ENCODE measurements at regions not wholly inside any gene's neighbourhood (a gene's known extent, or its start where the extent isn't known, plus 50 kb on each side); places are given as distances from the start of the nearest gene placed in this dataset.

DNA sequence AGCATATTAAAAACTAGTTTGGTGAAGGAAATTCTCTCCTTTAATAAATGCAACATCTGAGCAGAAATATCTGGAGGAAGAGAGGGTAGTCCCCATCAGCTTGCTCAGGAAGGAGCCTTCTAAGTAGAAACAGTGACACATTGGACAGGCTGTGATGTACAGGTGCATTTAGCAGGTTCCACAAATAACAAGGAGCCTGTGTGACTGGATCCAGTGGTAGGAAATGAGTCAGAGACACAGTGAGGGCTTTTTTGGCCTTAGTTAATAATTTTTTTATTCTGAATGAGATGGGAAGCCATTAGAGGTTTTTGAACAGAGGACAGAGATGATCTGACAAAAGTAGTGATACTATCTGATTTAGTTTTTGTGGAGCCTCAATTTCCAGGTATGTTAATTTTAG lies 738.9 kb upstream of the PTBP2 start:
- TF ChIP-seq EZH2phosphoT487 (IDR thresholded peaks at IDR 0.05; ENCODE audit: borderline replicate concordance), result no peak
- TF ChIP-seq, protein P1, sequence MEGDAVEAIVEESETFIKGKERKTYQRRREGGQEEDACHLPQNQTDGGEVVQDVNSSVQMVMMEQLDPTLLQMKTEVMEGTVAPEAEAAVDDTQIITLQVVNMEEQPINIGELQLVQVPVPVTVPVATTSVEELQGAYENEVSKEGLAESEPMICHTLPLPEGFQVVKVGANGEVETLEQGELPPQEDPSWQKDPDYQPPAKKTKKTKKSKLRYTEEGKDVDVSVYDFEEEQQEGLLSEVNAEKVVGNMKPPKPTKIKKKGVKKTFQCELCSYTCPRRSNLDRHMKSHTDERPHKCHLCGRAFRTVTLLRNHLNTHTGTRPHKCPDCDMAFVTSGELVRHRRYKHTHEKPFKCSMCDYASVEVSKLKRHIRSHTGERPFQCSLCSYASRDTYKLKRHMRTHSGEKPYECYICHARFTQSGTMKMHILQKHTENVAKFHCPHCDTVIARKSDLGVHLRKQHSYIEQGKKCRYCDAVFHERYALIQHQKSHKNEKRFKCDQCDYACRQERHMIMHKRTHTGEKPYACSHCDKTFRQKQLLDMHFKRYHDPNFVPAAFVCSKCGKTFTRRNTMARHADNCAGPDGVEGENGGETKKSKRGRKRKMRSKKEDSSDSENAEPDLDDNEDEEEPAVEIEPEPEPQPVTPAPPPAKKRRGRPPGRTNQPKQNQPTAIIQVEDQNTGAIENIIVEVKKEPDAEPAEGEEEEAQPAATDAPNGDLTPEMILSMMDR (conservative IDR thresholded peaks at IDR 0.05; ENCODE audit: low read length), result no peak
- peak overlapping the region; percentile 30 for H2AFZ ChIP-seq (ENCODE audit: low read length)
- no peaks in the 10 kb centered on the region for H3K79me2 ChIP-seq (ENCODE audit: insufficient read depth, low read length)
- peaks cover 17% of the 10 kb centered on the region for H3K4me1 ChIP-seq (ENCODE audit: insufficient read depth, low read length, poor library complexity, severe bottlenecking)
- no peak overlapping the region for H3K9ac ChIP-seq (ENCODE audit: low read depth, low read length, poor library complexity, severe bottlenecking)
- H3K9me2 ChIP-seq (replicated peaks; ENCODE audit: low read depth, low read length), result no peaks in the 10 kb centered on the region
- H3K9me3 ChIP-seq (ENCODE audit: insufficient read depth, low read depth, low read length), result no peaks in the 10 kb centered on the region
- H3F3A ChIP-seq (ENCODE audit: low read depth), result no peaks in the 10 kb centered on the region
- H3K4me2 ChIP-seq (ENCODE audit: low read depth, low read length, poor library complexity, severe bottlenecking), result no peak overlapping the region
- no peaks in the 10 kb centered on the region for H3K36me3 ChIP-seq (ENCODE audit: insufficient read depth, low read length)
- H4K20me1 ChIP-seq (ENCODE audit: insufficient read depth, low read length, poor library complexity, severe bottlenecking), result no peaks in the 10 kb centered on the region
- H3K4me3 ChIP-seq (ENCODE audit: low read length, poor library complexity, severe bottlenecking), result no peak overlapping the region
- no peaks in the 10 kb centered on the region for H3K27me3 ChIP-seq (ENCODE audit: insufficient read depth, low read length, poor library complexity, severe bottlenecking)

DNA sequence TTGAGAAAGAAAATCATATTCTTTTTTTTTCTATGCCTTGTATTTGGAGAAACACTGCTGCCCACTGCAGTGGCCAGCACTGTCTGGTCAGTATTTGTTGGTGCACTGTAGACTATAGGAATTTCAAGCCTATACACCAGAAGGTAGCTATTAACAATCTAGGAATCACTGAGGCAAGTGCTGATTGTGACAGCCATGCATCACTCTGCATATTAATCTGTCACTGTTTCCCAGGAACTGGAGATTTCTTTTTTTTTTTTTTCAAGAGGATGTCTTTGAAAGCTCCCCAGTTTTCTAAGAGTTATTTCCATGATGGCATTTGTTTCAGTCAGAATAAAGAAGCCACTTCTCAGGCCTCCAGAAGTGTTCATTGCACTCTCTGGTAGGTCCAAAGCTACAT lies 737.8 kb upstream of the PTBP2 start:
- Histone ChIP-seq H2AFZ (ENCODE audit: low read length) (no peak overlapping the region), H3K36me3 (ENCODE audit: insufficient read depth, low read length) (no peaks in the 10 kb centered on the region), H3K9me3 (ENCODE audit: insufficient read depth, low read depth, low read length) (no peaks in the 10 kb centered on the region), H3K9ac (ENCODE audit: low read depth, low read length, poor library complexity, severe bottlenecking) (no peak overlapping the region), H3K4me1 (ENCODE audit: insufficient read depth, low read length, poor library complexity, severe bottlenecking) (peaks cover 7% of the 10 kb centered on the region), H3K27me3 (ENCODE audit: insufficient read depth, low read length, poor library complexity, severe bottlenecking) (no peaks in the 10 kb centered on the region), H3K79me2 (ENCODE audit: insufficient read depth, low read length) (no peaks in the 10 kb centered on the region), H4K20me1 (ENCODE audit: insufficient read depth, low read length, poor library complexity, severe bottlenecking) (no peaks in the 10 kb centered on the region), H3K9me2 (replicated peaks; ENCODE audit: low read depth, low read length) (no peaks in the 10 kb centered on the region), H3F3A (ENCODE audit: low read depth) (no peaks in the 10 kb centered on the region), H3K4me3 (ENCODE audit: low read length, poor library complexity, severe bottlenecking) (no peak overlapping the region), H3K4me2 (ENCODE audit: low read depth, low read length, poor library complexity, severe bottlenecking) (no peak overlapping the region)
- no peak for TF ChIP-seq EZH2phosphoT487 (IDR thresholded peaks at IDR 0.05; ENCODE audit: borderline replicate concordance)
- TF ChIP-seq, protein P1 (conservative IDR thresholded peaks at IDR 0.05; ENCODE audit: low read length), result no peak

DNA sequence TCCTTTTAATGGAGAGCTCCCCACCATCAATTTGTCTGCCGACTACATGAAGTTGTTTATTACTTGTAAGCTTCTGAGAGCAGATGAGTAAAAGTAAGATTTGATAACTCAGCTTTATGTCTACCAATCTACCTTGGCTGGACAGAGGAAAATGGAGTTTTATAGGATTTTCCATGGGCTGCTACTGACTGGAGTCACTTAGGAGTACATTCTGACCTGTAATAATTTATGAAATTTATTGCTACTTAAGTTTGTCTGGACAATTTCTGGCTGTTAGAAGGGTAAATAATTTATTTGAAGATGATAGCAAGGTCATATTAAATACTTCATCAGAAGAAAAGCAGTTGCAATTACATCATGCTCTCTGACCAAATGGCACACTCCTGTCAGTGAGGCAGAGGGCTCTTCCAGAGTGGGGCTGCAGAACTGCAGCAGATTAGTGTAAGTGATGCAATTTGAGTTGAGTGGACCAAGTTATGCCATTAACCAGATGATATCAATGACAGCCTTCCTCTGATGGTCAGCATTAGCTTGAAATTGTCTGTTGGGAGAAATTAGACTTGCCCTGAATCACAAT lies 736.7 kb upstream of the PTBP2 start:
- Histone ChIP-seq H3K9me2 (replicated peaks; ENCODE audit: low read depth, low read length) (no peaks in the 10 kb centered on the region), H3K9ac (ENCODE audit: low read depth, low read length, poor library complexity, severe bottlenecking) (no peak overlapping the region), H3K36me3 (ENCODE audit: insufficient read depth, low read length) (no peaks in the 10 kb centered on the region), H3K79me2 (ENCODE audit: insufficient read depth, low read length) (no peaks in the 10 kb centered on the region), H3K9me3 (ENCODE audit: insufficient read depth, low read depth, low read length) (no peaks in the 10 kb centered on the region), H4K20me1 (ENCODE audit: insufficient read depth, low read length, poor library complexity, severe bottlenecking) (no peaks in the 10 kb centered on the region), H2AFZ (ENCODE audit: low read length) (no peak overlapping the region), H3K4me1 (ENCODE audit: insufficient read depth, low read length, poor library complexity, severe bottlenecking) (peaks cover 7% of the 10 kb centered on the region), H3K4me2 (ENCODE audit: low read depth, low read length, poor library complexity, severe bottlenecking) (no peak overlapping the region), H3K4me3 (ENCODE audit: low read length, poor library complexity, severe bottlenecking) (no peak overlapping the region), H3F3A (ENCODE audit: low read depth) (no peaks in the 10 kb centered on the region), H3K27me3 (ENCODE audit: insufficient read depth, low read length, poor library complexity, severe bottlenecking) (no peaks in the 10 kb centered on the region)
- no peak for TF ChIP-seq EZH2phosphoT487 (IDR thresholded peaks at IDR 0.05; ENCODE audit: borderline replicate concordance)
- TF ChIP-seq, protein P1 (conservative IDR thresholded peaks at IDR 0.05; ENCODE audit: low read length), result no peak
